ENCODE measurements at regions not wholly inside any gene's neighbourhood (a gene's known extent, or its start where the extent isn't known, plus 50 kb on each side); places are given as distances from the start of the nearest gene placed in this dataset.

- Histone ChIP-seq H3K27me3 (no peaks in the 10 kb centered on the region), H3K36me3 (no peaks in the 10 kb centered on the region), H3K27ac (no peak overlapping the region), H3K4me1 (ENCODE audit: control insufficient read depth in 1 of 2, insufficient read depth in 1 of 2, low read depth in 1 of 2, low read length in 1 of 2) (no peaks in the 10 kb centered on the region), H3K9me3 (no peaks in the 10 kb centered on the region), H3K4me3 (ENCODE audit: low read depth in 1 of 2, low read length in 1 of 2) (no peak overlapping the region)
- TF ChIP-seq, protein P1, sequence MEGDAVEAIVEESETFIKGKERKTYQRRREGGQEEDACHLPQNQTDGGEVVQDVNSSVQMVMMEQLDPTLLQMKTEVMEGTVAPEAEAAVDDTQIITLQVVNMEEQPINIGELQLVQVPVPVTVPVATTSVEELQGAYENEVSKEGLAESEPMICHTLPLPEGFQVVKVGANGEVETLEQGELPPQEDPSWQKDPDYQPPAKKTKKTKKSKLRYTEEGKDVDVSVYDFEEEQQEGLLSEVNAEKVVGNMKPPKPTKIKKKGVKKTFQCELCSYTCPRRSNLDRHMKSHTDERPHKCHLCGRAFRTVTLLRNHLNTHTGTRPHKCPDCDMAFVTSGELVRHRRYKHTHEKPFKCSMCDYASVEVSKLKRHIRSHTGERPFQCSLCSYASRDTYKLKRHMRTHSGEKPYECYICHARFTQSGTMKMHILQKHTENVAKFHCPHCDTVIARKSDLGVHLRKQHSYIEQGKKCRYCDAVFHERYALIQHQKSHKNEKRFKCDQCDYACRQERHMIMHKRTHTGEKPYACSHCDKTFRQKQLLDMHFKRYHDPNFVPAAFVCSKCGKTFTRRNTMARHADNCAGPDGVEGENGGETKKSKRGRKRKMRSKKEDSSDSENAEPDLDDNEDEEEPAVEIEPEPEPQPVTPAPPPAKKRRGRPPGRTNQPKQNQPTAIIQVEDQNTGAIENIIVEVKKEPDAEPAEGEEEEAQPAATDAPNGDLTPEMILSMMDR (IDR thresholded peaks at IDR 0.05), result no peak
These were observed 452.9 kb downstream of the TMEM135 start for GRCh38 chr11:87490671-87491070.

GRCh38 chr11:87484566-87484965 is 446.8 kb downstream of the TMEM135 start:
- H3K27ac ChIP-seq, result no peak overlapping the region
- no peaks in the 10 kb centered on the region for H3K9me3 ChIP-seq
- no peak overlapping the region for H3K4me3 ChIP-seq (ENCODE audit: low read depth in 1 of 2, low read length in 1 of 2)
- H3K36me3 ChIP-seq, result no peaks in the 10 kb centered on the region
- no peaks in the 10 kb centered on the region for H3K4me1 ChIP-seq (ENCODE audit: control insufficient read depth in 1 of 2, insufficient read depth in 1 of 2, low read depth in 1 of 2, low read length in 1 of 2)
- TF ChIP-seq, protein P1 (IDR thresholded peaks at IDR 0.05), result no peak
- H3K27me3 ChIP-seq, result no peaks in the 10 kb centered on the region

GRCh38 chr11:87477321-87477720 is 439.6 kb downstream of the TMEM135 start:
- Histone ChIP-seq H3K4me3 (ENCODE audit: low read depth in 1 of 2, low read length in 1 of 2) (no peak overlapping the region), H3K9me3 (no peaks in the 10 kb centered on the region), H3K4me1 (ENCODE audit: control insufficient read depth in 1 of 2, insufficient read depth in 1 of 2, low read depth in 1 of 2, low read length in 1 of 2) (no peaks in the 10 kb centered on the region), H3K36me3 (no peaks in the 10 kb centered on the region), H3K27ac (no peak overlapping the region), H3K27me3 (no peaks in the 10 kb centered on the region)
- TF ChIP-seq, protein P1 (IDR thresholded peaks at IDR 0.05), result no peak

- no peaks in the 10 kb centered on the region for H3K27me3 ChIP-seq
- no peak overlapping the region for H3K27ac ChIP-seq
- H3K36me3 ChIP-seq, result no peaks in the 10 kb centered on the region
- no peaks in the 10 kb centered on the region for H3K9me3 ChIP-seq
- no peak overlapping the region for H3K4me3 ChIP-seq (ENCODE audit: low read depth in 1 of 2, low read length in 1 of 2)
- TF ChIP-seq, protein P1 (IDR thresholded peaks at IDR 0.05), result no peak
- H3K4me1 ChIP-seq (ENCODE audit: control insufficient read depth in 1 of 2, insufficient read depth in 1 of 2, low read depth in 1 of 2, low read length in 1 of 2), result peaks cover 0 to 2% of the 10 kb centered on the region in 2 experiments
These were observed 435.4 kb downstream of the TMEM135 start for GRCh38 chr11:87473174-87473573.

DNA sequence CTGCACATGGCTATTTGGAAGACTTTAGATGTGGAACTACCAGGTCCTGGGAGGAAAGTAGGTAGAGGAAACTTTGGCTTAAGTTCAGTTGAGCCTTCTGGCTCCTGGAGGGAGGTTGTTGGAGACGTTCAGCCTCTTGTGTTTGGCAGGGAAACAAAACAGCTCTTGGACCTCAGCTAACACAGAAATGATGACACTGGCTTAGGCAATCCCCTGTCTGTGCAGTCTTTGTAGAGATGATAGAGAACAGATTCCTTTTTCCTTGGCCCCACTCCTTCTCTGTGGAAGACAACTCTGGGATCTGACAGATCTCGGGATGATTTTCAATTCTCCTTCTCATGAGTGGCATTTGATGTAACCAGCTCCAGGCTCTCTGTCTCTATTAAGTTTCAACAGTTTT is 428.5 kb downstream of the TMEM135 start:
- Histone ChIP-seq H3K27ac (no peak overlapping the region), H3K27me3 (no peaks in the 10 kb centered on the region), H3K4me1 (ENCODE audit: control insufficient read depth in 1 of 2, insufficient read depth in 1 of 2, low read depth in 1 of 2, low read length in 1 of 2) (peaks cover 0 to 2% of the 10 kb centered on the region in 2 experiments), H3K36me3 (no peaks in the 10 kb centered on the region), H3K9me3 (no peaks in the 10 kb centered on the region), H3K4me3 (ENCODE audit: low read depth in 1 of 2, low read length in 1 of 2) (no peak overlapping the region)
- TF ChIP-seq, protein P1 (IDR thresholded peaks at IDR 0.05), result no peak

- H3K4me3 ChIP-seq (ENCODE audit: low read depth in 1 of 2, low read length in 1 of 2), result no peak overlapping the region
- no peaks in the 10 kb centered on the region for H3K9me3 ChIP-seq
- no peaks in the 10 kb centered on the region for H3K27me3 ChIP-seq
- TF ChIP-seq, protein P1 (IDR thresholded peaks at IDR 0.05), result no peak
- H3K27ac ChIP-seq, result no peak overlapping the region
- H3K4me1 ChIP-seq (ENCODE audit: control insufficient read depth in 1 of 2, insufficient read depth in 1 of 2, low read depth in 1 of 2, low read length in 1 of 2), result peaks cover 0 to 2% of the 10 kb centered on the region in 2 experiments
- H3K36me3 ChIP-seq, result no peaks in the 10 kb centered on the region
These were observed 428.0 kb downstream of the TMEM135 start for GRCh38 chr11:87465716-87466115.

Measured in neutrophil (primary cell).